GM03348 (cell line): ENCODE measurements at regions not wholly inside any gene's neighbourhood (a gene's known extent, or its start where the extent isn't known, plus 50 kb on each side); places are given as distances from the start of the nearest gene placed in this dataset.
A peak's percentile ranks its signal among the peaks of the same experiment; 100 is the strongest.

Experiments used
- DNase-seq: peaks from one replicate; pipeline ENCODE4 v3.0.0; 2012; ENCODE audit warnings: low spot score

DNA sequence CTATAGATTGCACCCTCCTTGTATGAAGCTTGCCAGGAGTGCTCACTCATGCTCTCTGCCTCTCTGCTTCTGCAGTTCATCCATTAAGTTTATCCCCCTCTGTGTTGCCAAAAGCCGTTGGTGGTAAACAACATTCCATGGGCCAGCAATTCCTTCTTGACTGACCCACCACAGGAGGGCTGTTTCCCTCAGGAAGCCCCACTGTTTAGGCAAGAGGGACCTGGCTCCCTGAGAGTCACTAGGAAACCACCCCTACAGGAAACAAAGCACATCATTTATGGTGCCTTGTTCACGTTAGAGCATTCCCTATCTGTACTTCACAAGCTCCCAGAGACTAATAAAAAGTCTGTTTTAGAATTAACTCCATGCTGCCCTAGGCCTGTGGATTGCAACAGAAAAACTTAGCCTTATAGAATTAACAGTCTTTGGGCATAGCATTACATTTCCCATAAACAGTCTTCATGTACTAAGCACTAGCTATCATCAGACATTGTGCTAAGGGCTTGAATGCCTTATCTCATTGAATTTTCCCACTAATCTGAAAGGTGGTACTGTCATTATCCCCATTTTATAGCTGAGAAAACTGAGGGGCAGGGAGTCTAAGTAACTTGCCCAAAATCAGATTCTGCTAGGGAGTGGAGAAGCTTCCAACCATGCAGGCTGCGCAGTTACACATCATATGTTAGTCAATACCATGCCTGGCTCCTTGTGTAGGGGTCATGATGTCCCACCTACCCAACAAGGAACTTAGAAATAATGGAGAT, 149.9 kb downstream of the SHQ1 start:
- no peak for DNase-seq

DNA sequence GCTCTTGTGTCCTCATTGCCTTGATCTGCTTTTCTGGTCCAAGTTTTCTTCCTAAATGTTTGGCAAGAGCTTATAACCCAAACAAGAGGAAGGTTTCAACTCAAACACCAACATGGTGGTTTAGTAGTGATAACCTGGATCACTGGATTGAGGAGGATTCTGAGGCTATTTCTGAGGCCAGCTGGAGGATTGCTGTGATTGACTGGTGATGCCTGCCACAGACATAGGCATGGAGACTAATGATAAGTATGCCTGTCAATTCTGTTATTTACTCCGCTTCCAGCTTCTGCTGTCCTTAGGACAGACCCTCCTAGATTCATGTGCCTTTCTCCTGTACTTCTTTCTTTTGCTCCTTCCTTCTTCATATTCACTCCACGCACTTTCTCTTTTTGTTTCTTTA, 150.5 kb downstream of the SHQ1 start:
- no peak for DNase-seq

DNA sequence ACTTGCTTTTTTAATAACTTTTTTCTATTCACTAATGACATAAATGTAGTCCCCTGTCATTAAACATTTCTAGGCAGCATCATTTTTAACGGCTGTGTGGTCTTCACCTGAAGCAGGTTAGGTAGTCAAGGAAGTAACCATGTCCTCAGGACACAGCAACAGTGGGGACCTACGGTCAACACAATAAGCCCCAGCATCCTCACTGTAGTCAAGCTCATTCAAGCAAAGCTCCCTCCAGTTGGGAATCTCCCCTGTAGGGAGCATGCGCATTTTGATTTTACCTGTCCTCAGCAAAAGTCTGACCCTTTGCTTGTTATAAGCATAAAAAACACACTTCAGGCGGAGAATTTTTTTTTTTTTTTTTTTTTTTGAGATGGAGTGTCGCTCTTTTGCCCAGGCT, 151.4 kb downstream of the SHQ1 start:
- no peak for DNase-seq

DNA sequence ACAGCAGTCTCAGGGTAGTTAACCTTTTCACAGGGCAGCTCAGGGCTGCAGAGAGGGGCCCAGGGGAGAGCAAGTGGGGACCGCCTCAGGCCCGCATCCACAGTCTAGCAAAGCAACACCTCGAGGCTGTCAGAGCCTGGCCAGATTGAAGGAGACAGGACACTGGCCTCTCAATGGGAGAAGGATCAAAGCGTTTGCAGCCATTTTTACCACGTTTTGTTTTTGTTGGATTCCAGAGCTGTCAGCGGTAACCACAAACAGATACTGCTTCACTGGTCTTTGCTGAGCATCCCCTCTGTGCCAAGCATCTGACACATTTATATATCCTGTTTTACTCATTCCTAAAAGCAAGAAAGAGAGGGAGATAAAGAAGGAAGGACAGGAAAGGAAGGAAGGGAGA, 153.8 kb downstream of the SHQ1 start:
- DNase-seq, result peak; percentile 55

DNA sequence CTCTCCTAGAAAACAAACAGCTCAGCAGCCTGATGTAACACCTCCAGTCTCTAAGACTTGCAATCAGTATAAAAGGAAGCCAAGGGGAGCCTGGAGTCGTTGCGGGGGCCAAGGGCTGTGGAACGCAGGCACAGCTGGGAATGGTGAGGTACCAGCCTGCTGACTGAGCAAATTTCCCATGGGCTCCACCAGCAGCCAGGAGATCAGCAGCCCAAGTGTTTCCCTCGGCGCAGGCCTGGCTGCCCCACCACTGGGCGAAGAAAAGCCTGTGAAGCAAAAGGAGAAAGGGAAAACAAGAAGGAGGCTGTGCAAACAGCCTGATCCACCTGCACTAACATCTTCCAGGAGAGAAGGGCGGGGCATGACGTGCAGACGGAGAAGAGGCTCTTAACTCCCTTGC, 155.3 kb downstream of the SHQ1 start:
- DNase-seq, result no peak

DNA sequence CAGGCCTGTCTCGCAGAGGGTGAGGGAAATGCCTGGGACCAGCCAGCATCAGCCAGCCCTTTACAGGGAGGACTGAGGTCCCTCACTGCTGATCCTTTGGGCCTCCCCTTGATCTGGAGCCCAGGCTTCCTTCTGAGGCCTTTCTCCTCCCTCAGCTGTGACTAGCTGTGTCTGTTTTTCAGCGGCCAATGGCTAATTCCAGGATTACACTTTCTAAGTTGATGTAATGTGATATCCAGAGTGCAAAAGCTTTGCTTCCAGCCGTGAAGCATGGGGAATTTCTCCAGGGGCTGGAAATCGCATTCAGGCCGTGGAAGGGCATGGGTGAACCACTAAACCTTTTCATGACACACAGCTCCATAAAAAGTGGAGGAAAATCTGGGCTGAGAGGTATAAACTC, 157.6 kb downstream of the SHQ1 start:
- no peak for DNase-seq

DNA sequence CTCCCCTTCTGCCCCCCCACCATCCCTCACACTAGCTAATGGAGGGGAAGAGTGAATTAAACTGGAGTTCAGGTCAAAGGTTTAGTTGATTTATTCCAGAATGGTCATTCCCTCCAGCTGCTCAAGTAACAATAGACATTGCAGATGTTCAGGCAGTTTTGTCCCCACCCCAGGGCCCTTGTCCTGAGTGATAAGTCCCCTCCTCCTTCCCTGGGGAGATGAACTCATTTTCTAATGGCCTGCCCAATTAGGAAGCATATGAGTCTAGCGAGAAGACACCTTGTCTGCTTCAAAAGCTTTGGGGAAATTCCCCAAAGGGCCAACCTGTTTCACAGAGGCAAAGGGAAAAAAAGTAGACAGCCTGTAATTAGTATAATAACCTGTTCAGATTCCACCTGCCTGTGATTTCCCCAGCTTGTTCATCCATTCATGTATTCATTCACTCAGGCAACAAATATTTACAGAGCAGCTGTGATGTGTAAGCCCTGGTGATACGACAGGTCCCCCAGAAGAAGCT, 165.3 kb downstream of the SHQ1 start:
- DNase-seq, result no peak

DNA sequence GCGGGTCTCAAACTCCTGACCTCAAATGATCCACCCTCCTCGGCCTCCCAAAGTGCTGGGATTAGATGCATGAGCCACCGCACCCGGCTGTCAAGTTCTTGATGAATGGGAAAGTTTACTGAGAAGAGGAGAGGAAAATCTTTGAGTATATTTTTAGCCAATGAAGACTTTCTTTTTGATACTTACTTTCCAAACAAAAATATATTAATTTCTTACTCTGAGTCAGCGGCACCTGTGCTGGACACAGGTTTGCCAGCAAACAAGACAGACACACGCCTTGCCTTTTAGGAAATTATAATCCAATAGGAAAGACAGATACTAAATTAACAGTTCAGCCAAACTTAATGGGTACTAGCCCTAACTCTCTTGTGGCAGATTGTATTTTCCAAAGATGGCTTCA, 166.6 kb downstream of the SHQ1 start:
- no peak for DNase-seq

DNA sequence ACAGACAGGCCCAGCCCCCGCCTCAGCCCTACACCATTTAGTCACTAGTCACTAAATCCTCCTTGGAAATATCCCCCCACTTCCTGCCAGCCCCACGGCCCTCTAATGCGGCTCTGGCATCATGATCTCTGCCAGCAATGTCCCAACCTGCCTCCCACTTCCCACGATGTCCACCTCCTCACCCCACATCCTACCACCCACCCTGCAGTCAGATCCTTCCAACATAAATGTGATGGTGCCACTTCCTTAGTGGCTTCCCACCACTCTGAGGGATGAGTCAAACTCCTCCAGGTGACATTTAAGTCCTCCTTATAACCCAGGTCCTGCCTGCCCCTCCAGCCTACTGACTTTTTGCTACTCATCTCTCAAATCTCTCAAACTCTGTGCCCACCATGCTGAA, 167.5 kb downstream of the SHQ1 start:
- DNase-seq, result no peak

DNA sequence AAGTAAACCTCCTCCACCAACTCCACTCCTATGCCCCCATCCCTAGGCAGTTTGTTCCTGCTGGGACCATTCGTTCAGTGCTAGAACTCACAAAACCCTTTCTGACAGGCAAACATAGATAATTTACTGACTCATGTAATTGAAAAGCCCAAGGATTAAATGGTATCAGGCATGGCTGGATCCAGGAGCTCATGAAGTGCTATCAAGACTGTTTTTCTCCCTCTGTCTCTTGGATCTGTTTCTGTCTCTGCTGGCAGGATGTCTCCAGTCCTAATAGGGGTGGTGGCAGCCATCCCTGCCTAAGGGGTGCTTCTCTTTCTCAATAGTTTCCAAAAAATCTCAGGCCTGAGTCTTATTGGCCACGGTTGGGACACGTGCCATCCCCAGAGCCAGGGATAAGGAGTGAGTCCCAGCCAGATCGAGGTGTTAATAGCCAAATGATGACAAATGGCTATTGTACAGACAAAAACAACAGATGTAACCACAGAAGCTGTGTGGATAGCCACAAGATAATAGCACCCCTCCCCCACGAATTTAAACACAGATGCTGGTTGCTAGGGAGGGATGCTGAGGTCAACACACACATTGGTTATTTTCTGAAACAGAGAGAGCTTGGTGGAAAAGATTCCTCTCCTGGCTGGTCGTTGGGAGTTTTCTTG, 168.6 kb downstream of the SHQ1 start:
- DNase-seq, result peak; percentile 43

DNA sequence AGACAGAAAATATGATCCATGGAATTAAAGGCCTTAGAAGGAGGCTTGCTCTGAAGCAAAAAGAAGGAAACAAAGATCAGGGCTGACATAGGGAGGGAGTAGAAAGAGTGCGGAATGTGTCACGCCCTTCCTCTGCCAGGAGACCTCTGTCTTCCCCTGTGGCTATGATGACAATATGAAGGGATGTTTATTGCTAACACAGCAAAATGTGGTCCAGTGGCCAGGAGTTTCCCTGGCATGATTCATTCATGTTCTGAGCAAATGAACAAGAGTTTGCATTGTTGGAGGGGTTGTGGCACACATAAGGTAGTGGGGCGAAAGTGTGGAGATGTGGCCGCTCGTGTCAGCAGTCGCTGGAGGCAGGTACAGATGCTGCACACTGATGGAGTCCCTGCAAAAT, 169.4 kb downstream of the SHQ1 start:
- DNase-seq, result no peak

DNA sequence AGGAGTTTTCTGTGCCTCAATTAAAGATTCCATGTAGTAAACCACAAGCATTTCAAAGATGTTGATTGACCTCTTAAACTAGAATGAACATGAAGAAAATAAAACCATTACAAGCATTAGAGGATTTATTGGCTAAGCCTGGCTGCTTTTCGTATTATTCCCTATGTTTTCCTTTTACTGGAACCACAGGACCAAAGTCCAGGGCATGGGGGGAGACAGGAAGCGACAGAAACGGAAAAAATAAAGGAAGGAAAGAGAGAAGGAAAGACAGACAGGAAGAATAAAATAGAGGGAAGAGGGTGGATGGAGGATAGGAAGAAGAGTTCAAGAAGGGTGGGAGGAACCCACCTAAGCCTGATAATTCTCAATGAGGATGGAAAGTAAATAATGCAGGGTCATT, 169.9 kb downstream of the SHQ1 start:
- DNase-seq, result no peak

DNA sequence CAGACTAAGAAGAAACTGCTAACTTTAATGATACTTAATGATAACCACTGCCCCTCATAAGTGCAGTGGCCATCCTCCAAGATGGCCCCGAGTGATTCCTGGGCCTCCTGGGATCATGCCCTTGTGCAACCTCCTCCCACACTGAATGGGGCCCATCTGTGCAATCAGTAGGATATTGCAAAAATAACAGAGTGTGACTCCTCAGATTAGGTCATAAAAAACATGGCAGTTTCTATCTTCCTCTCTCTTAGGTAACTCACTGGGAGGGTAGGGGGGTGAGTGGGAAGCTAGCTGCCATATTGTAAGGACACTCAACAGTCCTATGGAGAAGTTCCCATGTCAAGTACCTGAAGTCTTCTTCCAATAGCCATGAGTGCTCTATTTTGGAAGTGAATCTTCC, 173.0 kb downstream of the SHQ1 start:
- no peak for DNase-seq

DNA sequence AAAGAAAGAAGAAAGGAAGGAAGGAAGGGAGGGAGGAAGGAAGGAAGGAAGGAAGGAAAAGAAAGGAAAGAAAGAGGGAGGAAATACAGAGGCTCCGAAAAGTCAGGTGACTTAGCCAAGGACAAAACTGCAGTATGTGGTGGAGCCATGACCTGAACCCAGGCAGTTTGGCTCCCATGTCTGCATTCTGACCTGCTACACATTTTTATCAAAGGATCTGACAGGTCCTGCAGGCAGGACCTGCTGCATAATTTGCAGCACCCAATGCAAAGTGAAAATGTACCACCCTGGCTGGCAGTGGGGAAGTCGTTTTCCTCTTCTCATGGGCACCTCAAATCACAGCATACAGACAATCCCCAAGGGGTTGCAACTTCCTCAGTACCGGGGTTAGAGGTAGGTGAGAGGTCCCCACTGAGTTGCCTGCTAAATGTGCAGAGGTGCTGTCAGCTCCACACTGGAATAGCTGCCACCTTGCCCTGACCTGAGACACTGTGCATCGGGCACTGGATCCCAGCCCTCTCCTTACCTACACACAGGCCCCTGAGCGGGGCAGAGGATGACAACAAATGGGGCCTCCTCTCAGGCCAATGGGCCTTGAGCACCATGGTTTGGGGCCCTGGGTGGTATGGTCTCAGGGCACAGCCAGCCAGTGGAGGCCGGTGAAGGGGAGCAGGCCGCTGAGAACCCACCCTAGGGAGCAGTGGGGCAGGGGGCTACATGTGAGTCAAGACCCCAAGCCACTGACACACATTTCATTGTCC, 175.1 kb downstream of the SHQ1 start:
- DNase-seq, result no peak

DNA sequence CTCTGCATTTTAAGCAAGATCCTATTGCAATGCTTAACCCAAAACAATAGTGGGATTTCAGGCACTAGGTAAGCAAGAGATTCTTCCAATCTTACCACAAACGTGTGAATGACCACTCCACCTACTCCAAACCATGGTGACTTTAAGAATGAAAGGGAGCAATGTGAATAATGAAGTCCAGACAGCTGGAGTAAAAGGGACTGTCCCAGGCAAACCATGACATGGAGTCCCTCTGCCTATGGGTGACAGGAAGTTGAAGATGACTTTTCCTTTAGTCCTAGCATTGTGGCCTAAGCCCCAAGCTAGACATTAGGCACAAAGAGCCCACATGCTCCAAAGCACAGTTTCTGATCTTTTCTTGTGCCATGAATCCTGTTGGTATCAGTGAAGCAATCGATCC, 179.0 kb downstream of the SHQ1 start:
- DNase-seq, result no peak

DNA sequence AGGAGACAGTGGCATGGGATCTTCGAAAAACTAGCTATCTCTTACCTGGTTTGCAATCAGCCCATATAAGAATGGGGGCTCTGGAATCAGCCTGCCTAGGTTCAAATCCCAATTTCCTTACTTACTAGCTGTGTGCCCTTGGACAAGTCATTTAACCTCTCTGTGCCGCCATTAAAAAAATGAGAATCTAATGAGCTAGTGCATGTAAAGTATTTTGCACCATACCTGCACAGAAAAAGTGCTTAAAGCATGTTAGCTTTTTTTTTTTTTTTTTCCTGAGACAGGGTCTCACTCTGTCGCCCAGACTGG, 181.8 kb downstream of the SHQ1 start:
- no peak for DNase-seq

DNA sequence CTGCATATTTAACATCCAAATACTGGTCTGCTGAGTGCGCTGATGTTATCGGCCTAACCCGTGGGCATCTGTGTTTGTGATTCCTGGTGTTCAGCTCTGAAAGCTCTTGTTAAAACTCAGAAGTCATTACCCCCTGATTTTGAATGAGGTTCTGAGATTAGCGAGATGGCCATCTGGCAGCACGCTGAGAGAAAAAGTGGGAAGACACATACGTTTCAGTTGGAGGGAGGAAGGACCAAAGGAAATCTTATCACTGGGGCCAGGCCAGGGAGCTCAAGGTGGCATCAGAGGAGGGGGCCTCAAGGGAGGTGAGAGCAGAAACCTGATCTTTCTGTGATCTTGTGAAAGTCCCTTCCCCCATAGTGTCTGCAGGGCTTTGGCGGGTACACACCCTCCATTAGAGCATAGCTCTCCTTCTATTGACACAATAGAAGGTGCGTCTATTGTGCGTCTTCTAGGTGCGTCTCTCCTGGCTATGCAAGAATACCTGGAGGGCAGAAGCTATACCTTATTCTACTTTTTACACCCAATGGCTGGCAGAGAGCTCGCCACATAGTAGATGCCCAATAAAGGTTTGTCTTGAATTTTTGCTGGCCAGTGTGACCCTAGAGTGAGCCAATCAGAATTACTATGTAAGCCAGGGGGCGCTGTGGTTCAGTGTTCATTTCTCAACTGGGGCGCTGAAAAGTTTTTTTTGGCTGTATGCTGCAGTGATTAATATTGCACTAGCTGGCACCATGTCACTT, 182.4 kb downstream of the SHQ1 start:
- DNase-seq, result no peak

DNA sequence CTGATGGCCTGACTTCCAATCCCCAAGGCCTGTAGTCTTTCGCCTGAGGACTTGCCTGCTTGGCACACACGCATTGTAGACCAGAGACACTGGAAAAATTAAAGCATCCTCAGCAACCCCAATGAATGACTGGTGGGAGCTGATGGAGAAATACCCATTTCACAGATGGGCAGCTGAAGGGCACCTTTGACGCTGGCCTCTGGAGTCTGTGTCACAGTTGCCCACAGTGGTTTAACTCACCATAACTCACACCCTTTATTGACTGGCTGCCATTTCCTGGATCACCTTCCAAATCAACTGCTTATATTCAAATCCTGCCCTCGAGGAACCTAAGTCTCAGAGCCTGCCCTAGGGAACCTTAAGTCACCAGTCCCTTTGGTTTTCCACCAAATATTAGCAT, 183.1 kb downstream of the SHQ1 start:
- no peak for DNase-seq

DNA sequence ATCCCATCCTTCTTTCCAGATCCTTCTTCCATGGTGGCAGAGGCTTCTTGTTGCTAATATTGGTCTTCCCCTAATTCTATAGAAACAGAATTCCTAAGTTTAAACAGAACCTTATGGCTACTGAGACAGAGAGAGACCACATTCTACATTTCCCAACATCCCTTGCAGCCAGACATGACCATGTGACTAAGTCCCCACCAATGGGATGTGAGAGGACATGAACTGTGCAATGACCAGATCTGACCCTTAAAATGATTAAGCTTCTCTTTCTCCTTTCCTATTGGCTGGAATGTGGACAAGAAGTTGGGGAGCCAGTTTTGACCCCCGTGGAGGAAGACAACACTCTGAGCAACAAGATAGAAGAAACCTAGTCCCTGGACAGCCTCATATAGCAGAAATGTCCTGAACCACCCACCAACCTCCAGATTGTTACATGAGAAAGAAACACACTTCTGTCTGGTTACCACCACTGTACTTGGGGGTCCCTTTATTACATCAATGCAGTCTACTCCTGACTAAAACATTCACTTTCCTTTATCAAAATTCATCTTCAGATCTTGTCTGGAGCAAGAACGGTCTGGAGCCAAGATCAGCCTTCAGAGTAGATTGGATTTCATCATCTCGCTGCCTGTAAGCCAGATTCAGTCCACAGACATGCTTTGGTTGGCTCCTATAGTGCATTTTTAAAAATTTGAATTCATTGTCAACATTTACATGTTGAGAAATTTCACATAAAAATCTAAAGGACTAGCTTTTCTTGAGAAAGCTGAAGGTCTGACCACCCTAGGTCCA, 183.9 kb downstream of the SHQ1 start:
- peak; percentile 38 for DNase-seq

DNA sequence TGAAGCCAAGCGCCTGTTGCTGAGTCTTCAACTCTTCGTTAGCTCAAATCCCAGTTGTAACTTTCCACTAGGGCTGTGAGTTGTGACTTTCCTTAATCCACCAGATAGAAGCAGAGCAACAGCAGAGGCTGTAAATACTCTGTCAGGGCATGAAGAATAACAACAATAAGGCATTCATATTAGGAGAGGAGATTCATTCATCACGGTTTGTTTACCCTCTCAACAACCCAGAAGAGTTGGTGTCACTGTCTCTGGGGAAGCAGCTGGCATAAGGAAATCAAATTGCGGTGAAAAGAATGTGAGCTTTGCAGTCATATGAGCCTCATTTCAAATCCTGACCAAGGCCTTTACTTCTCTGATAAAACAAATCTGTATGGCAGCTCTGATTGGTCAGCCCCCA, 184.8 kb downstream of the SHQ1 start:
- DNase-seq, result peak; percentile 36

DNA sequence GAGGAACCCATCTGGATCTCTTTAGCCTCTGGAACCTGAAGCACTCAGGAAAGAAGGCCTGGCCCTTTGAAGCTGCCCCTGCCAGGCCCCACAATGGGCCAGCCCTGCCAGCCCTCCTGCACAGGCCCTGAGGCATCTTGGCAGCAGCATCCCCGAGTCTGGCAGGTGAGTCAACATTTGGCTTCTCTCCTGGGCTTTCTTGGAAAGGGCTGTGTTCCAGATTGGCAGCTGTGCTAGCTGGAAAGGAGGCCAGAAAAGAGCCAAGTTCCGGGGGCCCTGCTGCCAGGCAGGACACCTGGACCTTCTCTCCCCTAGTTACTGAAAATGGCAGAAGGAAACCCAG, 187.2 kb downstream of the SHQ1 start:
- peak; percentile 85 for DNase-seq
